ENCODE measurements at regions not wholly inside any gene's neighbourhood (a gene's known extent, or its start where the extent isn't known, plus 50 kb on each side); places are given as distances from the start of the nearest gene placed in this dataset.

DNA sequence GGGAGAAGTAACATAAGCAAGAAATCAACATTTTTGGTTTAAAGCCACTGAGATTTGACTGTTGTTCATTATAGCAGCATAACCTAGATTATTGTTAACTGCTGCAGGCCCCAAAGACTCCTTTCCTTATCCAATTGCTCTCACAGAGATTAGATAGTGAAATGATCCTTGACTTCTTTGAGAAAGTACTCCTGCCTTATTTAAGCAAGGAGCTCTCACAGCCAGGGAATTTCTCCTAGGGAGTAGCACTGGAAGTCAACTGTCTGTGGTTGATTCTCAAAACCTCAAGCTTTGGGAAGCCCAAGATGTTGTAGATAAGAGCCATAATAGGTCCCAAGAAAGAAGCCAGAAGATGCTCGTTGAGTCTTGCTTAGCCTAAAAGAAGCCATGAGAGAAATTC, 151.8 kb upstream of the TSC22D2 start:
- H3K27ac Mint-ChIP-seq (ENCODE audit: low read depth, unreplicated experiment): no peak overlapping the region
- ChIA-PET CTCF (interaction anchor here (0.7 to 10.6 kb wide), 2 partner anchors 17 to 606 kb away, joined by 3 to 85 read pairs; no protein-coding TSS in a partner anchor), POLR2A (interaction anchor here (0.6 kb wide), 1 partner anchor 236 kb away, joined by 3 read pairs; no protein-coding TSS in a partner anchor)
- BruUV-seq (replicated peaks): no TSS peak
- intact Hi-C loops (cut with micrococcal nuclease): no loop called here
- H3K36me3 Mint-ChIP-seq (ENCODE audit: insufficient read depth, unreplicated experiment): no peaks in the 10 kb centered on the region
- no peaks in the 10 kb centered on the region for H3K9me3 Mint-ChIP-seq (ENCODE audit: unreplicated experiment)
- no peaks in the 10 kb centered on the region for H3K27me3 Mint-ChIP-seq (ENCODE audit: insufficient read depth, unreplicated experiment)
- TF ChIP-seq, protein P1, sequence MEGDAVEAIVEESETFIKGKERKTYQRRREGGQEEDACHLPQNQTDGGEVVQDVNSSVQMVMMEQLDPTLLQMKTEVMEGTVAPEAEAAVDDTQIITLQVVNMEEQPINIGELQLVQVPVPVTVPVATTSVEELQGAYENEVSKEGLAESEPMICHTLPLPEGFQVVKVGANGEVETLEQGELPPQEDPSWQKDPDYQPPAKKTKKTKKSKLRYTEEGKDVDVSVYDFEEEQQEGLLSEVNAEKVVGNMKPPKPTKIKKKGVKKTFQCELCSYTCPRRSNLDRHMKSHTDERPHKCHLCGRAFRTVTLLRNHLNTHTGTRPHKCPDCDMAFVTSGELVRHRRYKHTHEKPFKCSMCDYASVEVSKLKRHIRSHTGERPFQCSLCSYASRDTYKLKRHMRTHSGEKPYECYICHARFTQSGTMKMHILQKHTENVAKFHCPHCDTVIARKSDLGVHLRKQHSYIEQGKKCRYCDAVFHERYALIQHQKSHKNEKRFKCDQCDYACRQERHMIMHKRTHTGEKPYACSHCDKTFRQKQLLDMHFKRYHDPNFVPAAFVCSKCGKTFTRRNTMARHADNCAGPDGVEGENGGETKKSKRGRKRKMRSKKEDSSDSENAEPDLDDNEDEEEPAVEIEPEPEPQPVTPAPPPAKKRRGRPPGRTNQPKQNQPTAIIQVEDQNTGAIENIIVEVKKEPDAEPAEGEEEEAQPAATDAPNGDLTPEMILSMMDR (IDR thresholded peaks at IDR 0.05; ENCODE audit: unreplicated experiment): no peak
- DNase-seq (ENCODE audit: unreplicated experiment): no peak
- no peak overlapping the region for H3K4me3 Mint-ChIP-seq (ENCODE audit: unreplicated experiment)
- peaks cover 12% of the 10 kb centered on the region for H3K4me1 Mint-ChIP-seq (ENCODE audit: insufficient read depth, unreplicated experiment)

DNA sequence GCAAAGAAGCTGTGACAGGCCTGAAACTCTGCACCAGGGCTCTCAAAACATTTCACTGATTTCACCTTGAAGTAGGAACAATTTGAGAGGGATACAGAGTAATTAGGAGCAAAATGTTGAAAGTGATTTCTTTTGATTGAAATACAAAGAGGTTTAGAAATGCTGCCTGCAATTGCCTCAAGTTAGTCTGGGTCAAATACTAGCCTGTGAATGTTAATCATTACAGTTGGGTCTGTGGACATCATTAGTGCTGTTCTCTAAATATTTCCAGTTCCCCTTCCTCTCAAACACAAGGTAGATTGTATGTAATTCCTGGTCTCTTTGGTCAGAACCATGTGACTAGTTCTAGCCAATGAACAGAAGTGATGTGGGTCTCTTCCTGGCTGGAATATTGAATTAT, 152.3 kb upstream of the TSC22D2 start:
- H3K36me3 Mint-ChIP-seq (ENCODE audit: insufficient read depth, unreplicated experiment): no peaks in the 10 kb centered on the region
- intact Hi-C loops (cut with micrococcal nuclease): no loop called here
- H3K4me3 Mint-ChIP-seq (ENCODE audit: unreplicated experiment): no peak overlapping the region
- ChIA-PET POLR2A (no interaction called here), CTCF (interaction anchor here (0.7 to 10.6 kb wide), 2 partner anchors 16 to 607 kb away, joined by 3 to 85 read pairs; no protein-coding TSS in a partner anchor)
- H3K27ac Mint-ChIP-seq (ENCODE audit: low read depth, unreplicated experiment): no peak overlapping the region
- no peaks in the 10 kb centered on the region for H3K27me3 Mint-ChIP-seq (ENCODE audit: insufficient read depth, unreplicated experiment)
- H3K4me1 Mint-ChIP-seq (ENCODE audit: insufficient read depth, unreplicated experiment): peaks cover 12% of the 10 kb centered on the region
- DNase-seq (ENCODE audit: unreplicated experiment): no peak
- TF ChIP-seq, protein P1 (IDR thresholded peaks at IDR 0.05; ENCODE audit: unreplicated experiment): no peak
- BruUV-seq (replicated peaks): no TSS peak
- H3K9me3 Mint-ChIP-seq (ENCODE audit: unreplicated experiment): no peaks in the 10 kb centered on the region

DNA sequence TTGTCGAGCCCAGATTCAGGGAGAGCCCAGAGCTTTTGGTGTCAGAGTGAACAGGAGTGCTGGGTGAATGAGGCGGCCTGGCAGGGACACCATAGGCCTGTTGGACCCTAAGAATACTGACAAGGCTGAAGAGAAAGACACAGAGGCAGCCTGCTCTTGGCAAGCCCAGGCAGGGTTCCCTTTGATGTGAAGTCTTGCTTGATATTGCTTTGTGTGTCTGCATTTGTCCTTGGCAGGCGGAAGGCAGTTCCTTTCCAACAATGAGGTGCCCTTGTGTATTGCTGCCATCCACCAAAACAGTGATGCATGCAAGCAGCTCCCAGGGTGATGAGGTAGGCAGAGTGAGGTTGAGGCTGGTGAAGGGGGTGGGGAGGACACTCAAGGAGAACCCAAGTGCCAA, 152.7 kb upstream of the TSC22D2 start:
- Mint-ChIP-seq H3K4me3 (ENCODE audit: unreplicated experiment) (no peak overlapping the region), H3K9me3 (ENCODE audit: unreplicated experiment) (no peaks in the 10 kb centered on the region), H3K4me1 (ENCODE audit: insufficient read depth, unreplicated experiment) (peaks cover 12% of the 10 kb centered on the region), H3K36me3 (ENCODE audit: insufficient read depth, unreplicated experiment) (no peaks in the 10 kb centered on the region), H3K27ac (ENCODE audit: low read depth, unreplicated experiment) (no peak overlapping the region), H3K27me3 (ENCODE audit: insufficient read depth, unreplicated experiment) (no peaks in the 10 kb centered on the region)
- ChIA-PET CTCF (interaction anchor here (0.7 to 10.6 kb wide), 4 partner anchors 10 to 607 kb away, joined by 3 to 85 read pairs (median 3); no protein-coding TSS in a partner anchor), POLR2A (interaction anchor here (0.7 to 1.4 kb wide), 3 partner anchors 10 to 292 kb away, joined by 3 to 5 read pairs (median 3); no protein-coding TSS in a partner anchor)
- BruUV-seq (replicated peaks): no TSS peak
- TF ChIP-seq, protein P1 (IDR thresholded peaks at IDR 0.05; ENCODE audit: unreplicated experiment): no peak
- intact Hi-C loops (cut with micrococcal nuclease): no loop called here
- DNase-seq (ENCODE audit: unreplicated experiment): no peak

DNA sequence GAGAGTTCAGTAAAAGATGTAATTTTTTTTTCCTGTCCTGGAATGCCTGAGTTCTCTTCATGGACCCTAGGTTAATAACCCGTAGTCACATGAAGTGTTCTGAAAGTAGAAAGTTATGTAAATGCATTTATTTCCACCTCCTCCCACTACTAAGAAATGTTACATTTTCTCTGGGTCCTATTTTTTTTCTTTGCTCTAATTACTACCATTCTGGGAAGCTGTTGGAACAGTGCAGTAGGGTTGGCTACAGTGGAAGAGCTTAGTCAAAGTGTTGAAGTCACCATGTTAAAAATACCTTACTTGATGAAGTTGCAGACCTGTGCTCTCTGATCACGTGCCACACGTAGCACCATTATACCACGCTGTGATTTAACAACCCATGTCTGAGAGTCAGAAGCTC, 153.8 kb upstream of the TSC22D2 start:
- ChIA-PET CTCF (interaction anchor here (0.6 to 10.6 kb wide), 5 partner anchors 15 to 242 kb away, joined by 3 to 85 read pairs (median 3); no protein-coding TSS in a partner anchor), POLR2A (interaction anchor here (0.6 to 1.4 kb wide), 4 partner anchors 11 to 241 kb away, joined by 3 read pairs; no protein-coding TSS in a partner anchor)
- no peak for DNase-seq (ENCODE audit: unreplicated experiment)
- Mint-ChIP-seq H3K9me3 (ENCODE audit: unreplicated experiment) (no peaks in the 10 kb centered on the region), H3K4me3 (ENCODE audit: unreplicated experiment) (no peak overlapping the region), H3K36me3 (ENCODE audit: insufficient read depth, unreplicated experiment) (no peaks in the 10 kb centered on the region), H3K27me3 (ENCODE audit: insufficient read depth, unreplicated experiment) (no peaks in the 10 kb centered on the region), H3K4me1 (ENCODE audit: insufficient read depth, unreplicated experiment) (peaks cover 12% of the 10 kb centered on the region), H3K27ac (ENCODE audit: low read depth, unreplicated experiment) (no peak overlapping the region)
- BruUV-seq (replicated peaks): no TSS peak
- TF ChIP-seq, protein P1 (IDR thresholded peaks at IDR 0.05; ENCODE audit: unreplicated experiment): no peak
- intact Hi-C loops (cut with micrococcal nuclease): no loop called here
